Tibial artery (tissue), 4 donors: ENCODE measurements at regions not wholly inside any gene's neighbourhood (a gene's known extent, or its start where the extent isn't known, plus 50 kb on each side); places are given as distances from the start of the nearest gene placed in this dataset.

ENCODE experiments used
- DNase-seq, 2 donors: peaks; one replicate each; pipeline ENCODE4 v3.0.0-alpha.2; 2019
- H3K27ac ChIP-seq, 2 donors: fragments of 200-600 bp; sonication (generic) in 1 of 2; 1 replicate in 1 of 2; 2 replicates in 1 of 2; pipeline ENCODE4 v1.5.1; 2018 to 2019; ENCODE audit warnings: mild to moderate bottlenecking in 1 of 2
- H3K27me3 ChIP-seq, 2 donors: fragments of 200-600 bp; sonication (generic) in 1 of 2; one replicate each; pipeline versions ENCODE4 v1.5.1 to v1.6.0; 2016 to 2019
- H3K36me3 ChIP-seq, 3 donors: fragments of 200-600 bp; sonication (generic) in 2 of 3; one replicate each; pipeline ENCODE4 v1.5.1; 2016 to 2019; ENCODE audit warnings: mild to moderate bottlenecking in 2 of 3
- H3K4me1 ChIP-seq, 4 donors: fragments of 200-600 bp; sonication (generic) in 2 of 4; 1 replicate in 3 of 4; 2 replicates in 1 of 4; pipeline ENCODE4 v1.5.1; 2016 to 2019
- H3K4me3 ChIP-seq, 2 donors: fragments of 200-600 bp; sonication (generic) in 1 of 2; 1 replicate in 1 of 2; 2 replicates in 1 of 2; pipeline ENCODE4 v1.5.1; 2018 to 2019; ENCODE audit warnings: mild to moderate bottlenecking in 2 of 2
- H3K9me3 ChIP-seq, 3 donors: fragments of 200-600 bp; sonication (generic) in 1 of 3; one replicate each; pipeline ENCODE4 v1.5.1; 2016 to 2019
- intact Hi-C: fragments of 100-400 bp; cut with DNase I; formaldehyde crosslinking; loops from one replicate; pipeline ENCODE4 v1.15.0; 2023; ENCODE audit warnings: low total_unique reads
- TF ChIP-seq, protein P1 (sequence below), 2 experiments: fragments of 200-600 bp in 1 of 2; fragments of 450-650 bp in 1 of 2; IDR thresholded peaks; one replicate each; pipeline ENCODE4 v1.5.1; 2017 to 2019; ENCODE audit warnings: antibody characterized with exemption in 2 of 2, mild to moderate bottlenecking in 1 of 2, moderate library complexity in 1 of 2

DNA sequence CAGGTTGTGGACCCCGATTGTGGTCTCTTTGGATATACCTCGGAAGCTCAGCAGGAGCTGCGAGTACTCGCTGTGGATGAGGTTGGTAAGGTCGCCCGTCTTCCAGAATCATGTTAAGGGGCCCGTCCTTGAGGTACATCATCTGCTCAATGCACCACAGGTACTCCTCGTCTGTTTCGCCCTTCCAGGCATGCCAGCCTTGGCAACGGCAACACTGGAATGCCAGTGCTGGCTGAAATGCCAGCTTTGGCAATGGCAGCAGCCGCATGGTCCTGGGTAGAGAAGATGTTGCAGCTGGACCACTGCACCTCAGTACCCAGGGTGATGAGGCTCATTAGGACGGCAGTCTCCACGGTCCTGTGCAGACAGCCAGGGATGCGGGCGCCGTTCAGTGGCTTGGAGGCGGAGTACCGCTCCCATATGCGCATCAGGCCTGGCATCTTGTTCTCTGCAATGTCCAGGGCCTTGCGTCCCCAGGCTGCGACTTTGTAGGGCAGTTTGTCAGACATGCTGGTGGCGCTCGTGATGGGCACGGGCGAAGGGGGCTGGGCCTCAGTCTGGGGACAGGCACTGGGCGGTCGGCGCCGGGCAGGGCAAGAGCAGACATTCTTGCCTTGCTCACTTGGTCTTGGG, 122.2 kb upstream of the NXPH2 start:
- H3K4me1 ChIP-seq: no peaks in the 10 kb centered on the region
- H3K36me3 ChIP-seq: no peaks in the 10 kb centered on the region
- H3K27me3 ChIP-seq: no peaks in the 10 kb centered on the region
- H3K9me3 ChIP-seq: no peaks in the 10 kb centered on the region
- TF ChIP-seq, protein P1, sequence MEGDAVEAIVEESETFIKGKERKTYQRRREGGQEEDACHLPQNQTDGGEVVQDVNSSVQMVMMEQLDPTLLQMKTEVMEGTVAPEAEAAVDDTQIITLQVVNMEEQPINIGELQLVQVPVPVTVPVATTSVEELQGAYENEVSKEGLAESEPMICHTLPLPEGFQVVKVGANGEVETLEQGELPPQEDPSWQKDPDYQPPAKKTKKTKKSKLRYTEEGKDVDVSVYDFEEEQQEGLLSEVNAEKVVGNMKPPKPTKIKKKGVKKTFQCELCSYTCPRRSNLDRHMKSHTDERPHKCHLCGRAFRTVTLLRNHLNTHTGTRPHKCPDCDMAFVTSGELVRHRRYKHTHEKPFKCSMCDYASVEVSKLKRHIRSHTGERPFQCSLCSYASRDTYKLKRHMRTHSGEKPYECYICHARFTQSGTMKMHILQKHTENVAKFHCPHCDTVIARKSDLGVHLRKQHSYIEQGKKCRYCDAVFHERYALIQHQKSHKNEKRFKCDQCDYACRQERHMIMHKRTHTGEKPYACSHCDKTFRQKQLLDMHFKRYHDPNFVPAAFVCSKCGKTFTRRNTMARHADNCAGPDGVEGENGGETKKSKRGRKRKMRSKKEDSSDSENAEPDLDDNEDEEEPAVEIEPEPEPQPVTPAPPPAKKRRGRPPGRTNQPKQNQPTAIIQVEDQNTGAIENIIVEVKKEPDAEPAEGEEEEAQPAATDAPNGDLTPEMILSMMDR (IDR thresholded peaks at IDR 0.05): no peak
- DNase-seq: no peak
- H3K4me3 ChIP-seq: no peak overlapping the region
- intact Hi-C loops: no loop called here
- no peak overlapping the region for H3K27ac ChIP-seq

DNA sequence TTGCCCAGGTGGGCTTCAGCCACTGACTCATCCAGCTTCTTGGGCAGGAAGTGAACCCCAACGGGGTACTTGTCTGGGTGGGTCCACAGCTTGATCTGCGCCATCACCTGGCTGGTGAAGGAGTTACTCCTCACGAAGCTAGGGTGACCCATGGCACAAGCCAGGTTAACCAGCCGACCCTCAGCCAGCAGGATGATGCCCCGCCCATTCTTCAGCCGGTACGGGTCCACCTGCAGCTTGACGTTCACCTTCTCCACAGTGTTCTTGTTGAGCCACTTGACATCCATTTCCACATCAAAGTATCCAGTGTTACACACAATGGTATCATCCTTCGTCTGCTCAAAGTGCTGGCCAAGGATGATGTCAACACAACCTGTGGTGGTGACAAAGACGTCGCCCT, 121.3 kb upstream of the NXPH2 start:
- DNase-seq: no peak
- H3K4me1 ChIP-seq: no peaks in the 10 kb centered on the region
- no peaks in the 10 kb centered on the region for H3K36me3 ChIP-seq
- H3K27me3 ChIP-seq: no peaks in the 10 kb centered on the region
- intact Hi-C loops: no loop called here
- TF ChIP-seq, protein P1 (IDR thresholded peaks at IDR 0.05): no peak
- no peak overlapping the region for H3K27ac ChIP-seq
- H3K4me3 ChIP-seq: no peak overlapping the region
- H3K9me3 ChIP-seq: no peaks in the 10 kb centered on the region

DNA sequence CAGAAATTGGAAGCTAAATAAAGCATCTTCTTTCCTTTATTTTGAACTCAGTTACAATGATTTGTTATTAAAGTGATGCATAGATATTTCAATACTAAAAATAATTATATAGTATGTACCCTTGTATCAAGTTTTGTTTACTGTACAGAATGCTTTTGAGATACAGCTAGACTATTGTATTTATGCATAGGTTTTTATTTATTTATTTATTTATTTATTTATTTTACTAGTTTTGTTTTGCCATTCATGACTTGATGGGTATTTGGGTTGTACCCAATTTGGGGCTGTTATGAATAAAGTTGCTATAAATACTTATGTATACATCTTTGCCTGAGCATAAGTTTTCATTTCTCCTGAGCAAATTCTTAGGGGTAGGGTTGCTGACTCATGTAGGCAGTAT, 118.7 kb upstream of the NXPH2 start:
- no peak overlapping the region for H3K4me3 ChIP-seq
- intact Hi-C loops: no loop called here
- TF ChIP-seq, protein P1 (IDR thresholded peaks at IDR 0.05): no peak
- no peaks in the 10 kb centered on the region for H3K36me3 ChIP-seq
- no peak for DNase-seq
- no peaks in the 10 kb centered on the region for H3K9me3 ChIP-seq
- no peaks in the 10 kb centered on the region for H3K4me1 ChIP-seq
- H3K27me3 ChIP-seq: no peaks in the 10 kb centered on the region
- no peak overlapping the region for H3K27ac ChIP-seq

DNA sequence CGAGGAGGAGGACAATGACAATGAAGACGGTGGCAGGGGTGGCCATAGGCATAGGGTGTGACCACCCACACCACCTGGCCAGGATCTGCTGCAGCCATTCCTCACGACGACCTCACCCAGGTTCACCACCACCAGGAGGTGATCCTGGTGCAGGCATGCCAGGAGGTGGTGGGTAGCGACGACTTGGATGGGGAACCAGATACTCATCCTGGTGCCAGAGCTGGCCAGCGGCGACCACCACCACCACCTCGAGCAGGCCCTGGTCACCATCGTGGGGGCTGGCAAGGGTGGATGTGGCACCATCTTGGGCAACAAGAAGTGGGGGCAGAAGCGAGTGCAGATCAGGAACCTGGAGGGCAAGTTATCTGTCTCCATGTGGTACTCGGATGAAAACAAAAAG, 117.1 kb upstream of the NXPH2 start:
- H3K4me1 ChIP-seq: no peaks in the 10 kb centered on the region
- no peak for DNase-seq
- H3K9me3 ChIP-seq: no peaks in the 10 kb centered on the region
- H3K4me3 ChIP-seq: no peak overlapping the region
- no peak overlapping the region for H3K27ac ChIP-seq
- TF ChIP-seq, protein P1 (IDR thresholded peaks at IDR 0.05): no peak
- intact Hi-C loops: no loop called here
- H3K36me3 ChIP-seq: no peaks in the 10 kb centered on the region
- H3K27me3 ChIP-seq: no peaks in the 10 kb centered on the region

DNA sequence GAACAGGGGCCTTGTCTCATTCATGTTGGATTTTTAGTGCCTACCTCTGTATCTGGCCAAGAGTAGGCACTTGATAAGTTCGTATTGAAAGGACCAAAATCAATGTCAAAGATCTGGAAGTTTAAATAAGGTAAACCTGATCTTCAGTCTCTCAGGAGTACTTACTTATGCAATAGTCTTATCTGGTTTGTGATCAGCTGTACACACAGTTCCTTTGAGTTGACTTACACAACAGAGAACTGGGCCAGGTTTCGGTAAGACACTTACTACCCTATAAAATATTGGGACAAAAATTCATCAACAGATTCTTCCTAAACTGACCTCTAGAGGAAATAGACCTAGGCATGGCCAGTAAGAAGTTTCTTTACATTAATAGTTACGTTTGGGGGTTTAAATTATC, 113.6 kb upstream of the NXPH2 start:
- TF ChIP-seq, protein P1 (IDR thresholded peaks at IDR 0.05): no peak
- H3K4me1 ChIP-seq: no peaks in the 10 kb centered on the region
- H3K4me3 ChIP-seq: no peak overlapping the region
- no peak for DNase-seq
- no peak overlapping the region for H3K27ac ChIP-seq
- intact Hi-C loops: no loop called here
- H3K9me3 ChIP-seq: no peaks in the 10 kb centered on the region
- H3K36me3 ChIP-seq: no peaks in the 10 kb centered on the region
- H3K27me3 ChIP-seq: no peaks in the 10 kb centered on the region

DNA sequence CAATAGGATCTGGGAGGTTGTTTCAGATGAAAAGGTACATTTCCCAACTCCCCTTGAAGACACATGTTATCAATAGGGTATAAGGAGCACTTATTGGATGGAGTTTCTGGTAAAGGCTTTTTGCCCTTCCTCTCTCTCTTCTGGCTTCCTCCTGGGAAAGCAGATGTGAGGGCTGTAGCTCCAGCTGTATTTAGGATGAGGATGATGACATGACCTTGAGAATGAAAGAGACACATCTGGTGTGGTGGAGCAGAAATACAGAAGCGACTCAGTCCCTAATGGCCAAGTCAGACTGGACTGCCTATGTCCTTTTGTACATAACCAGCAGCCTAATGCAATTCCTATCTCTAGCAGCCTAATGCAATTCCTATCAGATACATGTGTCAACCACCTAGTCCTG, 100.9 kb upstream of the NXPH2 start:
- no peaks in the 10 kb centered on the region for H3K27me3 ChIP-seq
- H3K4me3 ChIP-seq: no peak overlapping the region
- TF ChIP-seq, protein P1 (IDR thresholded peaks at IDR 0.05): no peak
- no peaks in the 10 kb centered on the region for H3K9me3 ChIP-seq
- no peaks in the 10 kb centered on the region for H3K36me3 ChIP-seq
- no peak overlapping the region for H3K27ac ChIP-seq
- H3K4me1 ChIP-seq: no peaks in the 10 kb centered on the region
- DNase-seq: no peak
- intact Hi-C loops: no loop called here
